RCC 7860 (cell line): ENCODE measurements at regions not wholly inside any gene's neighbourhood (a gene's known extent, or its start where the extent isn't known, plus 50 kb on each side); places are given as distances from the start of the nearest gene placed in this dataset.
"Not testable (repeated sequence)": the region's sequence is repeated elsewhere in the genome, so short reads cannot be mapped to it uniquely, and the experiment has no call there.

ENCODE experiments used
- DNase-seq: peaks from one replicate; pipeline ENCODE4 v3.0.0-alpha.2; 2015; ENCODE audit warnings: low spot score
- FAIRE-seq: peaks from 2 replicates; lab custom pipeline; 2012; peaks lifted over from hg19 to GRCh38; lab: Jason Lieb, UNC

DNA sequence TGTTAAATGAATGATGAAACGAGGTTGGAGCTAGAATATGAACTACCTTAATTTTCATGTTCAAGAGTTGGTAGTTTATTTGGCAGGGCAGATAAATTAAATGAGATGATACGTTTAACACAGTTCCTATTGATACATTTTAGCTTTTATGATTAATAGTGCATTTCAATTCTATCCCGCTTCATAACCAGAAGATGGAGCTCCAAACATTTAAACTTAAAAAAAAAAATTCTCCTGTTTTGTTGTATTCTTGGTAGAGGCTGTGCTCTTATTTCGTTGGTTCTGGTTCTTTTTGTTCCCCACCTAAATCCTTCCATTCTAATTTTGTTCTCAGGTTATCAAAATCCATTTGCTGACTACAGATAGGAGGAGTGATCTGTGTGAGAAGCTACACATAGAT is 71.8 kb upstream of the PTPN13 start:
- FAIRE-seq (no peak), DNase-seq (no peak)

DNA sequence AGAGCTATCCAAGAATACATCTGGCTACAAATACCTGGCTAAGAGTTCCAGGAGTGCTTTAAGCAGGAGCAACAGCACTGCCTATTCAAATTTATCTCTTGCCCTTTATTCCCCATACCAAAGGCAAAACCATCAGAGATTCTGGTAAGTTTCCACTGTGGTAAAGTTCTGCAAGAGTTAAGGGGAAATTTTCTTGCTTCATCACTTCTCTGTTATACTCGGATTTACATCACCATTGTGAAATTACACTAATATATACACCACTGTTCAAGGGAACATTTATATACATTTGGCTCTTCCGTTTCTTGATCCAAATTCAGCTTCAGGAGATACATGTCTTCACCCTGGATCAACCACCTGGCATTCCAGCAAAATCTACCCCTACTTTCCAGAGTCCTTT is 70.8 kb upstream of the PTPN13 start:
- FAIRE-seq (no peak), DNase-seq (no peak)

- FAIRE-seq, DNase-seq: not testable (repeated sequence)
Measured at GRCh38 chr4:86527713-86528112, 66.4 kb upstream of the PTPN13 start.

DNA sequence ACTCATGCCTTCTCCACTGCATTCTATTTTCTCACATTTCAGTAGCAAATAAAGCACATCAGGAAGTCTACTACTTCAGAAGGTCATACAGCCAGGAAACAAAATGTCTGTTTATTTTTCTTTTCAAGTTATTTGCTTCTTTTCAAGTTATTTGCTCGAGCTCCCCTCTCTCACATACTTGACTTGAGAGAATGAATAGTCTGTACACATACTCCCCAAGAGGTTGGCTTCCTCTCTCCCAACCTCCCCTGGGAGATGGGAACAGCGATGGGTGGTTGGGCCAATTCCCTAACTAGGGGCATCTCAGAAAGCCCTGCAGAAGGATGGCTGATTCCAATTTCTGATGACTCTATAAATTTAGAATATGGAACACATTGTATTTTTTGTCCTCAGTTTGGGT is 64.7 kb upstream of the PTPN13 start:
- no peak for FAIRE-seq
- no peak for DNase-seq

DNA sequence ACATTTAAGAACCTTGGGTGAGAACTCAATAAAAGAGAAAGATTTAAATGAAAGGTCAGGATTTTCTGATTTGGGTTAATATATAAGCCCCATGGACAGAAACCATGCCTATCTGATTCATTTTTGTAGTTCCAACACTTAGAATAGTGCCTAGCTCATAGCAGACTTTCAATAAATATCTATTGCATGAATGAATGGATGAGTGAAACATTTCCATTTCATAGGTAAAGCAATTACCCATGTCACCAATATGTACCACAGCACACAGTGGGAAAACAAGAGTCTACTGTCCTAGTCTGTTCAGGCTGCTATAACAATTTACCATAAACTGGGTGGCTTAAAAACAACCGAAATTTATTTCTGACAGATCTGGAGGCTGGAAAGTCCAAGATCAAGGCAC is 63.9 kb upstream of the PTPN13 start:
- FAIRE-seq: no peak
- DNase-seq: no peak

DNA sequence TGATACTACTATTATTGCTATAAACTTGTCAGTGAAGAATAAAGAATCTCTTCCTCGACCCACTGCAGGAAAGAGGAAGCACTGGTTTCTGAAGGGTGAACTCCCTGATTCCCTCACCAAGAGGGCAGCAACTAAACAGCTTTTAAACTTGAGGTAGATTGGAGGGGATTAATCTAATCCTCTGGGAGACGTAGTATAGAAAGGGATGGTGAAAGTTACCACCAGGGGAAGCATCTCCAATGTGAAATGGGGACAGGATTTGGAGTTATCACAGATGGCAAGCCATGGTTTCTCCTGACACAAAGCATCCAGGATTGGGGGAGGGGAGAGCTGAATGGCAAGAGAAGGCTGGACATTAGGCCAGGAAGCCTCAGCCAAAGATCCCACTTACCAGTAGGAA is 62.7 kb upstream of the PTPN13 start:
- FAIRE-seq (no peak), DNase-seq (no peak)

DNA sequence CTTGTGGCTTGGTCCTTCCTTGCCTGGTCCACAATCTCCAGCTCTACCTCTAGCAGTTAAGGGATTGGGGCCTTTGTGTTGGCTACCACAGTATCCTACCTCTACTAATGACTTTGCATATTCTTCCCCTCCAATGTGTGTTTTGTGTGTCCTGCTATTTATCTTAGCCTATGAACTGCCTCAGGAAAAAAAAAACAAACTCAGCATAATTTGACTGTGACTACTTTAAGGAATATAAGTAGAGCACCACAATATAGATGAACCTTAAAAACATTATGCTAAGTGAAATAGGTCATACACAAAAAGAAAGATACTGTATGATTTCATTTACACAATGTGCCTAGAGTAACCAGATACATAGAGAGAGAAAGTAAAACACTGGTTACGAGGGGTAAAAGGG is 61.3 kb upstream of the PTPN13 start:
- DNase-seq (no peak), FAIRE-seq (no peak)

GRCh38 chr4:86536151-86536550 is 58.0 kb upstream of the PTPN13 start:
- FAIRE-seq: no peak
- no peak for DNase-seq

DNA sequence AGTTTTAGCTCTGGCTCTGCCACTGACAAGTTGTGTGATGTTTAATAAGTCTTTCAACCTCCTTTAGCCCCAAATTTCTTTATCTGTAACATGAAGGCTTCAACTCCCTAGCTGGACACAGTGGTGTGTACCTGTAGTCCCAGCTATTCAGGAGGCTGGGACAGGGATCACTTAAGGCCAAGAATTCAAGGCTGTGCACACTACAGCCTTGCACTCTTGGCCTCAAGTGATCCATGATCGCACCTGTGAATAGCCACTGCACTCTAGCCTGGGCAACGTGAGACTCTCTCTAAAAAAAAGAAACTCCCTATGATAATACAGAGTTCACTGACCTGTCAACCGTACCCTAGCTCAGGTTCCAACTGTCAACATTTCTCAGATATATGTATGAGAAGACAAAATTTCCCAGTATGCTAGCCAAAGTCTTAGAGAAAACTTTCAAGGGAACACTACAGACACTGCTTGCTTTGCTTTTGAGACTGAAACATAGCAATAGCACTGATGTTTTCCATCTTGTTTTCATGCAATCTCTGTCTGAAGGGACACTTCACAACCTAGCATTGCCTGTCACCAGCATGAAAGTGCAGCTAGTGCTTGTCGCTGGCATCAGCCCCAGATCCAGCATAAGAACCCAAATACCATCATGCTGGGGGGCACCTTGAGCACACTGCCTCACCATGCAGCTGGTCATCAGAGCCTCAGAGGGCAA is 51.6 kb upstream of the PTPN13 start:
- FAIRE-seq: no peak
- no peak for DNase-seq

- DNase-seq (no peak), FAIRE-seq (no peak)
Measured at GRCh38 chr4:86543080-86543479, 51.0 kb upstream of the PTPN13 start.

DNA sequence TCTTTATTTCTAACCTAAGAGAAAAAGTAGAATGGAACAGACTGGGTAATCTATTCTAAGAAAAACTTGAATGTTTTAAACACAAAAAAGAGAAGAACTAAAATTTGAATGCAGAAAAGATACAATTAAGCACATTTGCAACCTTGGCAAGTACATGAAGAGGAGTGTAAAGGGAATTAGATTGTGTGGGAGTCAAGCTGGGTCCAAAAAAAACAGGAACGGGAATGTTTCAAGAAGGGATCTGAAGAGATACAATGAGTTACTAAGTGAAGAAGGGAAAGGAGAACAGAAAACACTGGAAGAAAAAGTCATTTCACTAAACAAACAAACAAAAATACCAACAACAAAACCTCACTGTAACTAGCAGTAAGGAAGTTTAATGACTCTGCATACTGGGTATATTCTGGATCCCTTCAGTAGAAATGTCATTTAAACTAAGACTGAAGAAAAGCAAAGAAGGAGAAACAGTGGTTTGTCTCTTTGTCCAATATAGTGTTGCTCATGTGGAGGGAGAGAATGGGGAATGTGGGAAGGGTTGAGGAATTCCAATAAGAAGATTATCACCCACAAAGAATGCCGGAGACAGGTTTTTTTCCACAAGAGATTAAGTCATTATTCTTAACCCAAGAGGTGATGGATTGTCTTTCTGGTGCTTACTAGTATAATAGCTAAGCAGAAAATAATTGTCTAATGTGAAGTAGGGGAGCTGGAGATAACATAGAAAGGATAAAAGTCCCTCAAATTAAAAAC is 50.4 kb upstream of the PTPN13 start:
- FAIRE-seq: peak; percentile 79
- DNase-seq: peak; percentile 37

DNA sequence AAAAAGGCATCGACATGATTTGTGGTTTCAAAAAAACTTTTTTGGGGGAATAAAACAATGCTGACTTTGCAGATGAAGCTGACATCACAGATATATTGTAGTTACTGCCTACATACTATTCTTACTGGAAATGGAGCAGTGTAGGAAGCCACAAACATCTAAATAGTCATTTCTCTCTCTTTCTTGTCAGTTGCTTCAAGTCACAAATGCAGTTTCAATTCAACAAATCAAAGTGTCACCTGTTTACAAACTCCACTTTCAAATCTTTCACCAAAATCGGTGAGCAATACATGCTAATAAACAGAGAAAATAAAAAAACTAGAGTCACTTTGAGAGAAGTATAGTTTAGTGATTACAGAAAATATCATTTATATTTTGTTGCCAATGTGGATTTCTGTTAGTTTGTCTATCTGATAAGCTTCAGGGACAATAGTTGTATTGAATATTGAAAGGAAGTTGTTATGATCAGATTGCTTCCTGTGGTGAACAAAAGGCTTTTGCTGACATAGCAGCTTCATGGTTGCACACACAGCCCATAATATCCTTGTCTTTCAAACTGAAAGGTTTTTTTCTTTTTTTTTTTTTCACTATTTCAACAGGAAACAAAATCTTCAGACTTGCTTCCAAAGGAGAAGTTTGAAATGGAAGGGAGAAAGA is 49.7 kb upstream of the PTPN13 start:
- FAIRE-seq (no peak), DNase-seq (no peak)
